GM18498 (cell line): ENCODE measurements at regions not wholly inside any gene's neighbourhood (a gene's known extent, or its start where the extent isn't known, plus 50 kb on each side); places are given as distances from the start of the nearest gene placed in this dataset.
"Not testable (repeated sequence)": the region's sequence is repeated elsewhere in the genome, so short reads cannot be mapped to it uniquely, and the experiment has no call there.

ENCODE experiments used
- ATAC-seq: cut with Tn5 transposase; IDR thresholded peaks from one replicate; pipeline ENCODE4 v1.9.1; 2021; ENCODE audit warnings: mild to moderate bottlenecking, moderate library complexity; ENCODE audit not compliant: unreplicated experiment

DNA sequence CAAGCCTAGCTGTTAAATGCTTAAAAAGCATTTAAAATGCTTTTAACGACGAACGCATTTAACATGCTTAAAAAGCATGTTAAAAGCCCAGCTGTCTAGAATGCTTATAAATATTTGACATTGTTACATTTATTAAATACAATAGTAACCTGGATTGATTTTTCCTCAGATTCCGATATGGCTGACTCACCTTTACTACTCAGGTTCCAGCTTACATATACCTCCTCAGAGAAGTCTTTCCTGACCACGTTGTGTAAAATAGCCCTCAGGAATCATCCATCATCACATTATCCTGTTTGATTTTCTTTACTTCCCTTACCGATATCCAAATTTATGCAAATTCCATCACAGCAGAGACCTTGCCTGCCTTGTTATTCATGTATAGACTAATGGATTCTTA lies 51.4 kb downstream of the SLC41A2 start:
- ATAC-seq, result no peak

GRCh38 chr12:104905446-104905845 lies 52.6 kb downstream of the SLC41A2 start:
- not testable (repeated sequence) for ATAC-seq

DNA sequence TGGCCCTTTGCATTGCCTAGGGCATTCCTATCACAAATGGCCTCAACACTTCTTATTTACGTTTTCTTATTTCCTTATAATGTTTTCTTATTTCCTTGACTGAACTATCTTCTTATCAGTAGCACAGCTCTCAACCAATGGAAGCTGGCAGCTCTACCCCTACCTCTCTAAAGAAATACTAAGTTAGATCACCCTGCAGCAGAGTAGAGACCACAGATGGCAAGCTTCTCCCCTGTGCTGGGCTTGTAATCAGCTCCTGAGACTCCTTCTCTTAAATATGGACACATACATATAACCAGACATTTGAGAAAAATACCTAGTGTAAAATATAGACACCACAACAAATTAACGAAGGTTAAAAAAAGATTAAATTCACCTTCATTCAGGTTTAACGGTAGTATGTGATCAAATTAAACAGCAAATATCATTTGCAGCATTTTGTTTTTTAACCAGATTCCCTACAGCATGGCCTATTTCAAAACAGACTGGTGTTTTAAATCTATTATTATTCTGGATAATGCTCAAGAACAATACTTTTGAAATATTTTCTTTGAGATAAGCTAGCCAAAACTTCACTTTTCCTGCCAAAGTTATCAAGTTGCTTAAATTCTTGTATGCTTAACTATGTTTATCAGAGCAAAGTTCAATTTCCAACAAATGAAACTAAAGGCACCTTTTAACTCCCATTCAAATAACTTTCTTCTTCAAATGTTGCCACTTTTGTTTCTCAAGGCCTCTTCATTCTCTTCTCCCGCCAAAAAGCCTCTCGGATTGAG lies 54.3 kb downstream of the SLC41A2 start:
- no peak for ATAC-seq

- ATAC-seq, result no peak
Measured at GRCh38 chr12:104902125-104902524, 56.0 kb downstream of the SLC41A2 start.

DNA sequence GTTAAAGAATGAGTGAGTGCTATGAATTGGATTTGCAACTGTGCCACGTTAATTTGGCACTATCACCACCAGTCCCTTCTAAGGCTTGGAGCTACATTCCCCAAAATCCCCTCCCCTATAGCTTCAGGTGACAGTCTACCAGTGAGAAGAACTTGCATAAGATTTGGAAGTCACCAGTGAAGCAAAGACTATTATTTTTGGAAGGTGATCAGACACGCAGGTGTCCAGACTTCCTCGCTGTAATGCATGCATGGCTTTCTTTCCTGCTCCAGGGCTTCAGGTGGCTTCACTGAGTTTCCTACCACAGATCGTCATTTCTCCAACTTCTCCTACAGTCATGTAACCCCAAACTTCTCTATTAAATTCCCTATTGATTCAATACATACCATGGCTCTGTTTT lies 61.4 kb downstream of the SLC41A2 start:
- ATAC-seq, result no peak

GRCh38 chr12:104896146-104896545 lies 61.9 kb downstream of the SLC41A2 start:
- ATAC-seq, result no peak

DNA sequence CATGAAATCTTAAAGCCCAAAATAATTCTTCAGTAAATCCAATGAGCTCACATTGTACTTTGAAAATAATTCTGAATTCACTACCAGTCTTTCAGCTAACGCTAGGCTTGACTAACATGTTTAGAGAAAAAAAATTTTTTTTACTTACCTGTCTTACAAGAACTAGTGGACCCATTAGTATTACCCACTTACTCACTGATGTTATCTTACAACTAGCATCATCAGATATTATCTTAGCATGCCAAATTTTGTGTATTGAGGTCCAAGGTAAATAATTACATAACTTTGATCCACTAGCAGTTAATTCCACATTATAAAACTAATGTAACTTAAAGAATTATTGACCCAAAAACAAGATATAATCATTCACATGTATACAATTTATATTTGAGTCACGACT lies 62.7 kb downstream of the SLC41A2 start:
- ATAC-seq, result no peak

- ATAC-seq, result peak; percentile 45
Measured at GRCh38 chr12:104890476-104891096, 67.5 kb downstream of the SLC41A2 start.

GRCh38 chr12:104889735-104890134 lies 68.4 kb downstream of the SLC41A2 start:
- ATAC-seq, result no peak

GRCh38 chr12:104888892-104889291 lies 69.2 kb downstream of the SLC41A2 start:
- ATAC-seq, result no peak

GRCh38 chr12:104888481-104888880 lies 69.6 kb downstream of the SLC41A2 start:
- no peak for ATAC-seq

- ATAC-seq, result no peak
Measured at GRCh38 chr12:104887452-104887851, 70.6 kb downstream of the SLC41A2 start.

DNA sequence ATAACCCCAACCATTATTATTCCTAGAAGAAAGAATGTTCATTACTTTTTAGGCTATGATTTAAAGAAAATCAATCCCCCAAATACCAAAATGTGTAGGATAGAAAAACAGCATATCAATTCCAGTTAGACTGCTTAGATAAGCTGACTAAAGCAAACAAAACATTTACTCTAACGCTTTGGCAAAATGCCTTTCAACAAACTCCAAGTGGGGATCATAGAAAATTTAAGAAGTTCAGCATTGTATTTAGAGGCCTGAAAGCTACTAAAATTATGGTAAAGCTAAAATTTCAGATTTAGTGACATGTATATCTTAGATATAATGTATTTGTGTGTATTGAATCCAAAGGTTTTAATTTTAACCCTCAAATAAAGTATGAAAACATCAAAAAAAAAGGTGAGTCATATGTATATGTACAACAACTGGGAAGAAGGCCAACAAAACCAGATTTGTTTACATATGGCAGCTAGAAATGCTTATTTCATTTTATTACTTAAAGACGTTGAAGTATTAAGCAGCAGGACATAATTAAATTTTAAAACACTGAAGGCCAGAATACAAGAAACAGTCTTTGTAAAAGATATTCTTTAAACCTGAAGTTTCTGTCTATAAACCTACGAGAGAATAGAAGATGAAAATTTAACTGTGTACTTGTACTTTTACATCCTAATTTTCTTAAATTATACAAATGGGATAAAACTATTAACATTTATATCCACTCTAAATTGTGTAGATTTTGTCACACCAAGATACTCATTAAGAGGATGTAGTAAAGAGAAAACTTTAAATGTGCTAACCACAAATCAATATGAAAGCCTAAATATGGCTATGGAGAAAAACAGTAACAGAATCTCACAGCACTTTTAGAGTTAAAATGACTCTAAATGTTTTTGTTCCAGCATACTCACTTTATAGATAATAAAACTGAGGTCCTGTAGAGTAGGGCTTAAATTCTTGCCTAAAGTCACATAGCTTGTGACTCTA lies 71.4 kb downstream of the SLC41A2 start:
- no peak for ATAC-seq

- not testable (repeated sequence) for ATAC-seq
Measured at GRCh38 chr12:104878858-104879257, 79.2 kb downstream of the SLC41A2 start.

GRCh38 chr12:104877103-104877705 lies 80.9 kb downstream of the SLC41A2 start:
- no peak for ATAC-seq

DNA sequence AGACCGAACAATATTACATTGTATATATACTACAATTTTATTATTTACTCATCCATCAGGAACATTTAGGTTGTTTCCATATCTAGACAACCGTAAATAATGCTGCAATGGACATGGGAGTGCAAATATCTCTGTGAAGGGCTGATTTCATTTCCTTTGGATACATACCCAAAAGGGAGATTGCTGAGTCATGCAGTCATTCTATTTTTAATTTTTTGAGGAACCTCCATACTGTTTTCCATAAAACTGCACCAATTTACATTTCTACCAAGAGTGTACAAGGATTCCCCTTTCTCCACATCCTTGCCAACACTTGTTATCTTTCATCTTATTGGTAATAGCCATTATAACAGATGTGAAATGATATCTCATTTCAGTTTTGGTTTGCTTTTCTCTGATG lies 84.7 kb downstream of the SLC41A2 start:
- no peak for ATAC-seq

- ATAC-seq, result peak; percentile 48
Measured at GRCh38 chr12:104870797-104871196, 87.3 kb downstream of the SLC41A2 start.

- ATAC-seq, result no peak
Measured at GRCh38 chr12:104866291-104866690, 91.8 kb downstream of the SLC41A2 start.

- ATAC-seq, result peak; percentile 69
Measured at GRCh38 chr12:104865080-104865479, 93.0 kb downstream of the SLC41A2 start.

- ATAC-seq, result no peak
Measured at GRCh38 chr12:104864668-104865067, 93.4 kb downstream of the SLC41A2 start.
